Activated CD4-positive, alpha-beta T cell treated with anti-CD3 and anti-CD28 coated beads for 4 hours (primary cell): ENCODE measurements at regions not wholly inside any gene's neighbourhood (a gene's known extent, or its start where the extent isn't known, plus 50 kb on each side); places are given as distances from the start of the nearest gene placed in this dataset.
A peak's percentile ranks its signal among the peaks of the same experiment; 100 is the strongest.

Experiments used
- DNase-seq, 2 donors: peaks; one replicate each; pipeline ENCODE4 v3.0.0-alpha.2; 2020

DNA sequence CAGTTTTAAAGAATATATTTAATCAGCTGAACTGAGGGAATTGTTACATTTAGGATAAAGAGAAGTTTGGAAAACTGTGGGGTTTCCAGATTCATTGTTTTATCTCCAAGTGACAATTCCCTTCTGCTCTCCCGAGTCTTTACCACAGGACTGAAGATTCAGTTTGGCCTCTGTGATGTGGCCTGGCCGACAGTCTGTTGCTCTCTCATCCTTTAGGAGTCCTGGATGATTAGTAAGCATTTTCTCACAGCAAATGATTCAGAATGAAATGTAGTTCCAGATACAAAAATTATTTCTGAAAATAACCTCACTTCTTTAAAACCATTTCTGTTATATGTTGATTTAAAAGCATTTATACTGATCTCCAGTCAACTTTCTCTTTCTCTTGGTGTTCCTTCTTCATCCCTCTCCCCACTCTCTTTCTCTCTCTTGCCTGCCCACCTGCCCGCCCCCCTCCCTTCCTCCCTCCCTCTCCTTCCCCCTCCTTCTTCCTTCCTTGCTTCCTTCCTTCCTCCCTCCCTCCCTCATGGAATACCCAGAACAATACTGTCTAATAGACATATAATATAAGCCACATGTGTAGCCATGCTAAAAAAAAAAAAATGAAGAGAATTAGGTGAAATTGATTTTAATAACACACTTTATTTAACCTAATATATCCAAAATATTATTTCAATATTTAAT, 254.9 kb downstream of the PRL start:
- no peak for DNase-seq

DNA sequence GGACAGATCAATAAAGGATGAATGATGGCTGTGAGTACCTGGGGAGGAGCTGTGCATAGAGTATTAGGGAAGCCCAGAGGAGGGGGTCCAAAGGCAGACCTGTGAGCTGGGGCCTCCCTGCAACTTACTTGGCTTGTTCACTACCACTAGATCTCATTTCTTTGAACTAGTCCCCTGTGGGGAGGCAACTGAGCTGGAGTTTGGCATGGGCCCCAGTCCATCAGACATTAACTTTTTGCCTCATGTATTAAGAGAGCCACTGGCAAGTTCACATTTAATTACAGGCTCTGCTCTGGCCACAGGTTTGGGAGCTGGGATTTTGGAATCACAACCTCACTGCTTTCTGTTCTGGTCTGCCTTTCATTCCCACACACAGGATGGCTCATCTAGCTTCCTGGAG, 254.1 kb downstream of the PRL start:
- no peak for DNase-seq

DNA sequence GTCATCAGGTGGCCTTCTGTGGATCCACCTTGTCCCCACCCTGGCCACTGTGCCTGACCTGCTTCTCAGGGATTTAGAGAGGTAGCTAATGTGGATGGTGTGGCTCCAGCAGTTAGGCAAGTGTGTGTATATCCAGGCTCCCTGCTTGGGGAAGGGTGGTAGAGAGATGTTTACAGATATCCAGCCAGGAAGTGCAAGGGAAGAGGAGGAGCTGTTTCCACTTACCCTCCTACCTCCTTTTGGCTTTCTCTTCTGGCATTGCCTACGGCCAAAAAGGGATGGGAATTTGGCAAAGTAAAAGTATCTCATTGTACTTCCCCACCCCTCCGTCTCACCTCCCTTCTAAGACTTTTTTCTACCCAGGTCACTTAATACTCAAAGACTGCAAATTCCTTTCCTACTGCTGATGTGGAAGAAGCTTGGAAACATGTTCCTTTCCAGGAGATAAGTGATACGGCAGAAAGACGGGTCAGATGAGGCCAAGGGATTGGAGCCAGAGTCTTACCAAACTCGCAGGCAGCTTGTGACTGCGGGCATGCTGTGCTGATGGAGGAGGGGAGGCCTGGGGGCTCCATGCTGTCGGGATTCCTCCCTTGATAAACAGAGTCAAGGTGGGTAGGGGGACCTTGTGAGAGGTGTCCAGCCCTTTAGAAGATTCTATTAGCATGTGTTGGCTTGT, 253.4 kb downstream of the PRL start:
- DNase-seq = no peak

DNA sequence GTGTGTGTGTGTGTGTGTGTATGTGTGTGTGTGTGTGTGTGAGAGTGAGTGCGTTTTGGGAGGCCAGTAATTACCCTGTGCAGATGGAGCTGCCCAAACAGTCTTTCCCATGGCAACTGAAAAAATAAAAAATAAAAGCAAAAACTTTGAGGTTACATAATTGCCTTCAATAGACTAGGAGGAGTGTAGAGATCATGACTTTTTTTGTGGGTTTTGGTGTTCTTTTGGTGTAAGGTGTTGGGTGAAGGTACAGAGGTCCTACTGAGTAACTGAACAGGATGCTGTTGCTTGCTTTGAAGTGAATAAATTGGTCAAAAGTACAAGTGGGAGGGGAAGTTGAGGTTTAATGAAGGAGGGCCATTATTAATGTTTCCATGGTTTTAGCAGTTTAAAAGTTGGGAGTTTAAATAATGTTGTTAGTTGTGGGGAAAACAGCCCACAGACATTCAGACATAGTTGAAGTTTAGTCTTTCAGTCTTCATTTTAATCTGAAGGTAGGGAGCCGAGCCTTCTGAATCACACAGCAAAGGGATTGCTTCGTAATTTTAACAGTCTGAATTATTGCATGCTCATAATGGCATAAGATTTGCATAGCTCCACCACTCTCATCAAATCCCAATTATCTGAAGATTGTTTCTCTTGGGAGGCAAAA, 251.4 kb downstream of the PRL start:
- DNase-seq = no peak

DNA sequence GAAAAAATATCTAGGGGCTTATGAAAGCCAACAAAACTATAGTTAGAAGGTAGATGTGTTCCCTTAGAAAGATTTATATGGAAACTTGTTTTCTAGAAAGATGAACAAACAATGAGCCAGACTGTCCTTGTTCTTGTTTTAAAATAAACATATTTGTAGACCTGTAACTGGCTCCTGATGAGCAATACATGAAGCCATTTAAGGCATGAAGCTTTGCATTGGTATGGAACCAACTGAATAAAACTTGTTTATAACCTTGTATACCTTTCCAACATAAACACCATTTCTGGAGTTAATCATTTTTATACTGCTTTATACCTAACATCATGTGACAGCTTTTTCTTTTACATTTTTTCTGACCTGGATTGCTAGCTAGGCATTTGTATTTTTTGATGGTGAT, 247.8 kb downstream of the PRL start:
- DNase-seq = no peak

DNA sequence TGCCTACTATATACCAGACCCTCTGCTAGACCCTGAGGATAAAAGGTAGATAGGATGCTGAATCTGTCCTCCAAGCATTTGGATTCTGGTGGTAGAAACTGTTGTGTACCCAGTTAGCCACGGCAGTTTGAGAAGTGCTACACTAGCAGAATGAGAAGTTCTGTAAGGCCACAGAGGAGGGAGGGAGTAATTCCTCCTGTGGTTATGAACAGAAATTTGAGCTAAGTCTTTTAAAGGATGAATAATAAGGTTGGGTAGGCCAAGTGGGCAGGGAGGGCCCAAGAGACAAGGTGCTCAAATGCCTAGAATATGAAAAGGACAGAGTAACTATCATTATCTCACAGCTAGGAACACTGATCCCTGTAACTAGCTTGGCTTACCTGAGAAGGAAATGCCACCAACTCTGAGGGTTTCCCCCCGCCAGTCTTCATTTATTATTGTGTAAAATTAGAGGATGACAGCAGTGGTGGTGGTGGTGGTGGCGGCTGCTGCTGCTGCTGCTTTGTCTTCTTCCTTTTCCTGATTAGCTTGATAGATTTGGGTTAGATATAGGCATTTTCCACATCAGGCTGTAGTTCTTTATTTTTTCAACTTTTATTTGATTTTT, 243.3 kb downstream of the PRL start:
- DNase-seq = no peak

DNA sequence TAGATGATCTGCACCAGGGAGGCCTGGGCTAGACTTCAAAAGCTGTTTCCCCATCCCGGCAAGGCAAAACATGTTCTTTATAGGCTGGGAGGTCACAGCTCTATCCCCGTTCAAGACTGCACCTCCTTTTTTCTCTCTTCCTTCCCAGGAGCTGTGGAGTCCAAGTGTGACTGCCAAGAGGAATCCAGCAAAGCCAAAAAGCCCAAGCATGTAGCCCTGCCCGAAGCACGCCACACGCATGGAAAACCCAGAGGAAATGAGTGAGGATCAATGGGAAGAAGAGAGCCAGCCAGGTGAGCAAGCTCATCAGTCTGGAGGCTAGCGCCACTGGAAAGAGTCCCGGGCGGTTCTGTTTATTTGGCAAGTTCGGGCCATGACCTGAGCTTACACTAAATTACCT, 240.4 kb downstream of the PRL start:
- DNase-seq = no peak

DNA sequence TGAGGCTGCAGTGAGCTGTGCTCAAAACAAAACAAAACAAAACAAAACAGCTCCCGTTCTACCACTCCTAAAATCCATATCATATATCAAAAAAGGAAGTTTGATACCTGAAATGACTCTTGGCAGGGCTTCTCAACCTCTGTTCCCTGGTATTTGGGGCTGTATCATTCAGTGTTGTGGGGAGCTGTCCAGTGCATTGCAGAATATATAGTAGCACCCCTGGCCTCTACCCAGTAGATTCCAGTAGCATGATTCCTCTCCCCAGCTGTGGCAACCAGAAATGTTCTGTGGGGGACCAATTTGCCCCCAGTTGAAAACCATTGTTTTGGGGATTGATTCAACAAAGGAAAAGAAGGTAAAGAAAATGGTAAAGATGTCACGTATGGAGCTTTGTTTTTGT, 238.9 kb downstream of the PRL start:
- no peak for DNase-seq

DNA sequence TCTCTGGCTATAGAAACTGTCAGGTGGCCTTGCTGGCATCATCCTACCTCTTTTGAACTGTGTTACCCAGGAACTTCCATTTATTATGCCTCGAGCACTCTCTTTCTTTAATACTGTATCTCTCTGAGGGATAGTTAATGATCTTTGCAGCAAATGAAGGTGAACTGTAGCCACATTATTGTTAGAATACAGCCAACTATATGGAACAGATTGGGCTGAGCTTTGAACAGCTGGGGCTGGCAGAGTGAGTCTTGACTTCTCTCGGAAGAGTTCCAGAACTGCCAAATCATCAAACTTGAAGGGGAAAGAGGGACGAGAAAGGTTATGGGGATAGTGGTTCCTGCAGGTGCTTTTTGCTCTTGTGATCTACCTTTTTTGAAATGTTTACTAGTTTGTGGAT, 237.7 kb downstream of the PRL start:
- no peak for DNase-seq

DNA sequence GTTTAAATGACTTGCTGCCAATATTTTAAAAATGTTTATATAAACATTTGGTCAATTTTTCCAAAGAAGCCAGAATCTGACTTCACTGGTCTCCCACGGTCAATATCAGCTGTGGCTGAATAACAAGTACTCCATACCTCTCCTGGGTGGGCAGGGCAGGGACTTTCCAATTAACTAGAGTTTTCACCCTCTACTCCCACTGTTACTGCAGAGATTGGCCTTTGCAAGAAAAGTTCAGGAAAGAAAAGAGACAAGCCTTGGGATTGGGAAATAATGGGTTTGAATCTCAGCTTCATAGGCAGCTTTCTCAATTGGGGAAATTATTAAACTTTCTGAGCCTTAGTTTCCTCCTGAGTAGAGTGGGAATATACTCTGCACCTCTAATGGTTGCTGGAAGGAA, 236.9 kb downstream of the PRL start:
- DNase-seq = no peak

DNA sequence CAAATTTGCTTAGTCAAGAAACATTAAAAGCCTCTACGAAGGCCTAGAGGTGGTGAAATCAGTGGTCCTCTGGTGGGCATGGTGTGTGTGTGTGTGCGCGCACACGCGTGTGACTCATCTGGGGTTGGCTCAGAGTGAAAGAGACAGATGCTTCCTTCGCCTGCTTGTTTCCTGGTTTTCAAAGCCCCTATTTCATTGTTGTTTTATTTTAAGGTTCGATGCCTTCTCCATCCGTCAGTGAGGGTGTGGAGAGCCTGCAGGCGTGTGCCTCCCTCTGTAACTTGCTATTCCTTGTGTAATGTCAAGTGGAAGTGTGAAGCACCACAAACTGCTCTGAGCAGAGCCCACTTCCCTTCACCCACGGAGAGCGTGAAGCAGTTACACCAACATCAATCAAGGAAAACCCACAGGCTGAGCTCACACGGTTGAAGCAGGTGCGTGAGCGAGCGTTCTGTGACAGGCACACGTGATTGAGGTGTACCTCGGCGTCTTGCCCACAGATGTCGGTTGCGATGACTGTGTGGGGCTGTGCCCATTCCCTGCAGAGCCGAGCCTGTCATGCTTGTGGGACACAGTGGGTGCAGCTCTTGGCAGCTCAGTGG, 233.9 kb downstream of the PRL start:
- DNase-seq = peak; percentile 11 to 19

DNA sequence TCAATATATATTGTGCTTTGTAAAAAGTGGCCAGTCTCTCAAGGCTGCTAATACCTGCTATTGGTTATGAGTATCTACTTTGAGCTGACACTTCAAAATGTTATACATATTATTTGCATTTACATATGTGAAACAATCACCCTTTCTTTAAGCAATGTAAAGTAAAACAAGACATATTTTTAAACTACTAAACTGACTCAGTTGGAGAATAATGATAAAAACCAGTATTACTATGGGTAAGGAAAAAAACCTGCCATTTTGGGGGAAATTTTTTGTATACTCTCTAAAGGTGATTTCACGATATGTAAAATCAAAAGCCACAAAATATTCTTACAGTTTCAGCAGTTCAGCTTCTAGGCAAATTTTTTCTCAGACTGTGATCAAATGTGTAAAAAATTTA, 232.3 kb downstream of the PRL start:
- no peak for DNase-seq

DNA sequence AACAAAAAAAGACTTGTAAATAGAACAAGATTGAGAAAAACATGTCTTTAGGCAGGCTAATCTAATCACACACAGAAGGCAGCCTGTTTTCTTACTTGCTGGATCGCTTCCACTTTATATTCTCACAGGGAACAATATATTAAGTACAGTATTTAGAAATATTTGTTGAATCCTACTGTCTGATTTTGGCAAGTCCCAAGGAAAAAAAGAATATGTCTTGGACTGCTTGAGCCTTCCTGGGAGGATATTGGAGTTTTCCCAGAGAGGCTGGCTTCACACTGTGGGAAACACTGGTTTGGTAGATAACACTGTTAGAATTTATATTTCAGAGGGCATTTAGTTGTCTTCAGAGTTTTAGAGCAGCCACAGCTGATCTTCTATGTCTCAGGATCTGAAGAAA, 229.7 kb downstream of the PRL start:
- DNase-seq = no peak

DNA sequence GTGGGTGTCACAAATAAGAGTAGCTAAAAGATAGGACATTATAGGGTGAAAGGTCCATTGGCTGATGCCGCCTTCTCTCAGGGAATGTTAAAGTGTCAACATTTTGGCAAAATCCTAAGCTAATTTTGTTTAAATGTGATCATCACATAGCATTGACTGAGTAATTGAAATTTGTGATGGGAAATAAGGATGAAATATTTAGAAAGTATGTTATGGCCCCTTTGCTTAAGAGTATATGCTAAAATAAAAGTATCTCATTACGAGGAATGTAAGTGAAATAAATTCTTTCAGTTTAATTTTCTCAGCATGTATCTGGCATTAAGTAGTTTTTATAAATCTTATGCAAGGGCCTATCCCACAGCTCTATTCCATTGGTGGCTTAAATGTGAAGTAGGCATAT, 229.2 kb downstream of the PRL start:
- no peak for DNase-seq

DNA sequence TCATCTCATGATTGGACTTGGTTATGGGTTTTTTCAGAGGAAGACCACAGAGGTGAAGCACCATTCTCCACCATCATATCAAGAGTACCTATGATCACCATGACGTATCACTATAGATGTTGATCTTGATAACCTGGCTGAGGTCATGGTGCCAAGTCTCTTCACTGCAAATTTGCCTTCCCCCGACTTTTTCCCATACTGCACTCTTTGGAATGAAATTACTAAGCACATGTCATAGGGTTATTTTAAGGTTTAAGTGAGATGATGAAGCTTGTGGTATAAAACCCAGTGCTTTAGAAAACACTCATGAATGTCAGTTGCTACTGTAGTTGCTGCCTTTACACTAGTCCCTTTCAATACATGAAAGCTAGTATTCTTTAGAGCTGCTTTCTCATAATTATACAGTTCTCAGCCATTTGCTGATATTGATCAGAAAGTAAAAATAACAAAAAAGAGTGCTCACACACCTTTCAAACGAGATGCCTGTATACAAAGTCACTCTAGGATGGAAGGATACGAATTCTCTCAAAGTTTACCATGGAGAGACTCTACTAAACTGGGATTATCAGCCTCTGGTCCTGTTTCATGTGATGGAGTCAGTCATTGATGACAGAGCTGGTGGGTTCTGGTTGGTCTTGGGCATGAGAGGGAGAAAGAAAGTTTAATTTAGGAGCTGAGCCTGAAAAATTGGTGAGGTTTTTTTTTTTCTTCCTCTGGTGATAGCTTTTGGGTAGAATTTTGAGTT, 228.1 kb downstream of the PRL start:
- no peak for DNase-seq

DNA sequence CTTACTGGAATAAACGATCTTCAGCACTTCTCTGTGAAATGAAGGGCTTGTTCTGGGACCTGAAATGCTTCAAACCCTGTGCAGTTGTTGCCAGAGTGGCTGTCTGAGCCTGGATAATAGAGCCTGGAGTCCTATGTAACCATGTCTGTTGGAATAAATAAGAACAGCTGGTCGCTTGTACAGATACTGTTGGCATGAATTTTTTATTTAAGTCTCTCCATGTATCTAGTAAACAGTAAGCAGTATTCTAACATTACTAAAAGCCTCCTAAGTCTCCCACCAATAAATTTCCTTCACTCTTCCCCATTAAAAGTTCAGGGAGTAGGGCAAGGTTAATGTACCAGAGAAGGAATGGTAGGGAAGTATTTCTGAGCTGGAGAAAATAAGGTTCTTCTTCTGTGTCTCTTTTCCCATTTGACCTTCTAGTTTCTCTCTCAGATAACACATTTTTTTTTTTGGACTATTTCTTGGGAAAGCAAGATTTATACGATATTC, 227.5 kb downstream of the PRL start:
- no peak for DNase-seq

DNA sequence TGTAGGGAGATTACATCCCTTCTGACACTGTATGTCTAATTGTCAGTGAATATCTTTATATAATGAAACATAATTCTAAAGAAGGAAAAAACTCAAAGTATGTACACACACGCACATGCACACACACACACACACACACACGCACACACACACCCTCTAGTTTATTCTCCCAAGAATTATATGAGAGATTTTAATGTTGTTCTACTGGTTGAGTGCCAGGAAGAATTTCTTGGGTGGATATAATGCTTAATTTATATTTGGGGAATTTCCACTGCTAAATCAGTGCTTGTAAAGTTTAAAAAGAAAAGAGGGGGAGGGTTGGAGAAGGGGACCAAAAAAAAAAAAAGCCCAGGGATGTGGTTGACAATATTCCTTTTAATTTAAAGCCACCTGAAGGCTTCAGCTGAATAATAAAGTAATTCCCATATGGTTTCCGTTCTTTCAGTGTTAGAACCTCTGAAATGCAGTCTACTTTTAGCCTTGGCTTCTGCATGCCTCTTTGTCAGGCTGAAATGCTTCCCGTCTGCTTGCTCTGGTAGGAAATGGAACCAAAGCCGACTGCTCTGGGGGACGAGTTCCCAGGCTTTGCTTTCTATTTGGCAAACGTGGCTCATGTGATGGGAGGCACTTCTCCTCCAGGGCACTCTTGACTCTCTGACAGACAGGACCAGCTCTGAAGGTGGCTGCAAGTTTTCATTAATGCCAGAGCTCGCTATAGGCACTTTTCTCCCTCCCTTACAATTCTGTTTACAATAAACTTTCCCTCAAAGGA, 225.4 kb downstream of the PRL start:
- DNase-seq = no peak

DNA sequence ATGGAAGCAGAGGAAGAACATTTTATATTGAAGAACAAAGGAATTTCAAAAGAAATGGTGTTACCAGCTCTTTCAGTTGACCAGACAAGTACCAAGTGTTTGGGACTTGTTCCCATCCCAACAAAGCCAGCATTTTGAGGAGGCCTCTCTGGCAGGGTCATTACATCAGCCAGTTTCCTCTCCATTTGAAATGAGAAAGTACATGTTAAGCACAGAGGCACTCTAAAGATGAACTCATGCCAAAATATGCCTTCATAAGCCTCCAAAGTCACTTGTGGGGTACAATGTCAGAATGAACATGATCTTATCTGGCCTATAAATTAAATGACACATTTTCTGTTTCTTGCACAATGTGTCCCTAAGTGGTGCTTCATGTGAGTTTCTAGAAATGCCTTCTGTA, 223.9 kb downstream of the PRL start:
- no peak for DNase-seq

DNA sequence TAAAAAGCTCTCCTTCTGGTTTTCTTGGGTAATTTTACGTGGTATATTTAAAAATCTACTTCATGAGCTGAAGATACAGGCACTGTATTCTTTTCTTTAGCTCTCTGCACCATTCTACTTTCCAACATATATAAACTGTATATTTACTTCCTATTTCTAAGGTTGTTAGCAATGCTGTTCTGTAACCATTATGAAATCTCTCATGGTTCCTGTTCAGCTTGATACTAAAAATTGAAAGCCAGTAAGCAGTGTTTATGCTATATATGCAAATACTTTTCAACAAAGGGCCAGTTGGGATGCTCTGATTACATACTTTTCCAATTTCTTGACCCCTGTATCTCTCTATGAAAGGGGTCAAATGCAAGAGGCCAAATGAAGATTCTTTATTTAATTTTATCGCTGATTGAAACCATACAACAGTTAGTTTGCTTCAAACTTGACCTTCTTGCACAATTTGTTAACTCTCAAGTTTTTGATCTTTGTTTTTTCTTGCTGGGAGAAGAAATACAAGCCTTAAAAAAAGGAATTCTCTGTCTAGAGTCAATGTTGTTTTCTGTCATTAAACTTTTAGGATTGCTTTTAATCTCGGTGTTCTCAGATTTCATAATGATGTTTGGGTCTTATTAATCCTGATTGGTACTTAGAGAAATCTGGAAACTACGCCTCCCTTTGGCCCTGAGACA, 223.2 kb downstream of the PRL start:
- no peak for DNase-seq

DNA sequence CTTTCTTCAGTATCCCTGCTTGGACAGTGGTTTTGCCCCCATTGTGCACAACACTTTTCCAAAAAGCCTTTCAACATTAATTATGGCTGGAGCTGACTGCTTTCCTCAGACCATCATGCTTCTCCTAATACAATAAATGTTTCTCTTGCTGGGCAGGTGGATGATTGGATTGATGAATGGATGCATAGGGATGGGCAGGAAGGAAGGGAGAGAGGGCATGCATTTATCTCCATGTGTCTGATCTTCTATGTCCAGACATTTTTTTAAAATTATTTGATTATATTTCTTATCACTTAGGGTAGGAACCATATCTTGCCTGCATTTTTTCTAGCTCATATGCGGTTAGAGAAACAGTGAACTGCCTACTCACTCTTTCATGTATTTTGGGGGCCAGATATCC, 218.5 kb downstream of the PRL start:
- no peak for DNase-seq

DNA sequence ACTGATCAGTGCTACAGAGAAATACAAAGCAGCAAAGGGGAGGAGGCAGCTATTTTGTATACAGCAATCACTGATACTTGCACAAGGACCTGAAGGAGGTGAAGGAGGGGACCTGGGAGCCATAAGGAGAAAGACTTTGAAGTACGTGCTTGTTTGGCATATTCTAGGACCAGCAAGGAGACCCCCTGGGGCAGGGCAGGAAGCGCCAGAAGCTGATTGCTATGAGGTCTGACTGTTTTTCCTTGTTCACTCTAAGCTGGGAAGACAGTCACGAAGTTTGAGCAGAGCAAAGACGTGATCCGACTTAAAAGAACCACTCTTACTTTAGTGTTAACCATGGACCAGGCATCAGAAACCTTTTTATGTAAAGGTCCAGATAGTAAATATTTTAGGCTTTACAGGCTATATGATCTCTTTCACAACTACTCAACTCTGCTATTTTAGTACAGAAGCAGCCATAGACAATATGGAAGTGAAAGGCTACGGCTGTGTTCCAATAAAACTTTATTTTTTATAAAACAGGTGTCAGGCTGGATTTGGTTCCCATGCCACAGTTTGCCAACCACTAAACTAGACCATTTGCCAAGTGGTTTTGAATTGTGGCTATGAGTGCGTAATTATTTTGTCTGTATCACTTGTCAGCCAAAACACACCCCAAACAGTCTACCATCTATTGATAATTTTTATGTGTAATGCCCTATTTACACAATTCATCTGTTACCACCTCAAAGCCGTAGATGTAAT, 217.9 kb downstream of the PRL start:
- no peak for DNase-seq
